Esophagus muscularis mucosa (tissue), 4 donors: ENCODE measurements at regions not wholly inside any gene's neighbourhood (a gene's known extent, or its start where the extent isn't known, plus 50 kb on each side); places are given as distances from the start of the nearest gene placed in this dataset.

Experiments used
- DNase-seq: peaks from one replicate; pipeline ENCODE4 v3.0.0-alpha.2; 2017; ENCODE audit errors: extremely low spot score
- H3K27ac ChIP-seq, 4 donors: fragments of 200-600 bp; sonication (generic); replicated peaks in 1 of 4; 1 replicate in 3 of 4; 2 replicates in 1 of 4; pipeline ENCODE4 v1.5.1; 2016 to 2019; ENCODE audit warnings: mild to moderate bottlenecking in 1 of 4
- H3K27me3 ChIP-seq, 4 donors: fragments of 200-600 bp; sonication (generic); one replicate each; pipeline versions ENCODE4 v1.5.1 to v1.6.0; 2016 to 2019
- H3K36me3 ChIP-seq, 4 donors: fragments of 200-600 bp; sonication (generic); one replicate each; pipeline ENCODE4 v1.5.1; 2016 to 2019
- H3K4me1 ChIP-seq, 4 donors: fragments of 200-600 bp; sonication (generic); one replicate each; pipeline ENCODE4 v1.5.1; 2016 to 2019
- H3K4me3 ChIP-seq, 4 donors: fragments of 200-600 bp; sonication (generic); 1 replicate in 2 of 4; 2 replicates in 2 of 4; pipeline ENCODE4 v1.5.1; 2016 to 2019; ENCODE audit warnings: mild to moderate bottlenecking in 4 of 4, moderate library complexity in 1 of 4
- H3K9me3 ChIP-seq, 4 donors: fragments of 200-600 bp; sonication (generic); 1 replicate in 3 of 4; 2 replicates in 1 of 4; pipeline ENCODE4 v1.5.1; 2016 to 2019
- CTCF ChIP-seq, 3 experiments: fragments of 200-600 bp in 2 of 3; fragments of 450-650 bp in 1 of 3; sonication (generic) in 2 of 3; IDR thresholded peaks; one replicate each; pipeline ENCODE4 v1.5.1; 2017 to 2019; ENCODE audit warnings: antibody characterized with exemption in 3 of 3, mild to moderate bottlenecking in 2 of 3, moderate library complexity in 1 of 3
- EP300 ChIP-seq: sonication (generic); formaldehyde crosslinking; IDR thresholded peaks from one replicate; pipeline ENCODE4 v1.6.1; 2017; ENCODE audit warnings: antibody characterized with exemption
- POLR2A ChIP-seq: fragments of 450-650 bp; IDR thresholded peaks from one replicate; pipeline ENCODE4 v1.6.1; 2017; ENCODE audit warnings: antibody characterized with exemption, moderate library complexity, mild to moderate bottlenecking, low read depth
- POLR2AphosphoS5 ChIP-seq, 2 donors: sonication (generic); formaldehyde crosslinking; IDR thresholded peaks; one replicate each; pipeline ENCODE4 v1.6.1; 2017; ENCODE audit warnings: antibody characterized with exemption in 2 of 2
- WGBS: methylation state at CpG from one replicate; pipeline ENCODE4 v1.1.5; 2018; 5-methylcytosine and 5-hydroxymethylcytosine counted together
- intact Hi-C: fragments of 100-400 bp; cut with DNase I; formaldehyde crosslinking; loops from one replicate; pipeline ENCODE4 v1.15.1; 2023

- no peak for DNase-seq
- H3K9me3 ChIP-seq, result no peaks in the 10 kb centered on the region
- WGBS, result 100% methylated on average over 1 of the region's 1 CpG
- intact Hi-C loops, result no loop called here
- TF ChIP-seq POLR2A (no peak), CTCF (IDR thresholded peaks at IDR 0.05) (no peak), POLR2AphosphoS5 (IDR thresholded peaks at IDR 0.05) (no peak), EP300 (no peak)
- H3K4me1 ChIP-seq, result no peaks in the 10 kb centered on the region
- no peak overlapping the region for H3K27ac ChIP-seq
- H3K36me3 ChIP-seq, result no peaks in the 10 kb centered on the region
- H3K4me3 ChIP-seq, result no peak overlapping the region
- peaks cover 0 to 40% (median 0%) of the 10 kb centered on the region in 4 donors for H3K27me3 ChIP-seq
Measured at GRCh38 chr5:50953290-50953689, 286.9 kb downstream of the PARP8 start.

DNA sequence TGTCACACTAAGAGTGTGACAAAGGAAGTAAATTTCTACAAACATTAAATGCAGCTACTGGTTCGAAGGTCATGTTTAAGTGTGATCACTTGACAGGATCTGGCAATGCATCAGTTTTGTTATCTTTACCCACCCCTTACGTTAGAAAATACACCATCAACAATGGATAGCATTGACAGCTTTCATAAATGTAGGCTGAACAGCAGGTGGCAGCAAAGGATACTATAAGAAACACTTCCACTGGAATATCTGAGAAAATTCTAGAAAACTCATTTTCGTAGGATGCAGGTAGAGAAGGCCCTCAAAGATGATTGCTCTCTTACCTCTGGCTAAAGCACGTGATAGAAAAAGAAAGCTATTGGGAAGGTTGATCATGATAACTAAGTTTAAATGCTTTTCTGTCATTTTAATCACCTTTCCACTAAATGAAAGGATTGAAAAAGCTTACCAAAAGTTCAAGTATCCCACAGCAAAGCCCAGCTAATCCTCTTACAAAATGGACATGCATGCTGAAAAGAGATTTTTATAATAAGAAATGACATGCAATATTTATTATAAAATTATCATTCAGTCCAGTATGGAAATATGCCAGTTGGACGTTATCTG is 292.5 kb downstream of the PARP8 start:
- Histone ChIP-seq H3K27me3 (peaks cover 0 to 88% (median 16%) of the 10 kb centered on the region in 4 donors), H3K9me3 (no peaks in the 10 kb centered on the region), H3K36me3 (no peaks in the 10 kb centered on the region), H3K4me3 (no peak overlapping the region), H3K27ac (no peak overlapping the region), H3K4me1 (peaks cover 10 to 14% (median 12%) of the 10 kb centered on the region in 4 donors)
- WGBS, result 39% methylated on average over 5 of the region's 5 CpGs
- intact Hi-C loops, result no loop called here
- TF ChIP-seq CTCF (IDR thresholded peaks at IDR 0.05) (peak in 2 of 3 experiments; percentile 50 to 55), POLR2AphosphoS5 (IDR thresholded peaks at IDR 0.05) (no peak)
- DNase-seq, result no peak

DNA sequence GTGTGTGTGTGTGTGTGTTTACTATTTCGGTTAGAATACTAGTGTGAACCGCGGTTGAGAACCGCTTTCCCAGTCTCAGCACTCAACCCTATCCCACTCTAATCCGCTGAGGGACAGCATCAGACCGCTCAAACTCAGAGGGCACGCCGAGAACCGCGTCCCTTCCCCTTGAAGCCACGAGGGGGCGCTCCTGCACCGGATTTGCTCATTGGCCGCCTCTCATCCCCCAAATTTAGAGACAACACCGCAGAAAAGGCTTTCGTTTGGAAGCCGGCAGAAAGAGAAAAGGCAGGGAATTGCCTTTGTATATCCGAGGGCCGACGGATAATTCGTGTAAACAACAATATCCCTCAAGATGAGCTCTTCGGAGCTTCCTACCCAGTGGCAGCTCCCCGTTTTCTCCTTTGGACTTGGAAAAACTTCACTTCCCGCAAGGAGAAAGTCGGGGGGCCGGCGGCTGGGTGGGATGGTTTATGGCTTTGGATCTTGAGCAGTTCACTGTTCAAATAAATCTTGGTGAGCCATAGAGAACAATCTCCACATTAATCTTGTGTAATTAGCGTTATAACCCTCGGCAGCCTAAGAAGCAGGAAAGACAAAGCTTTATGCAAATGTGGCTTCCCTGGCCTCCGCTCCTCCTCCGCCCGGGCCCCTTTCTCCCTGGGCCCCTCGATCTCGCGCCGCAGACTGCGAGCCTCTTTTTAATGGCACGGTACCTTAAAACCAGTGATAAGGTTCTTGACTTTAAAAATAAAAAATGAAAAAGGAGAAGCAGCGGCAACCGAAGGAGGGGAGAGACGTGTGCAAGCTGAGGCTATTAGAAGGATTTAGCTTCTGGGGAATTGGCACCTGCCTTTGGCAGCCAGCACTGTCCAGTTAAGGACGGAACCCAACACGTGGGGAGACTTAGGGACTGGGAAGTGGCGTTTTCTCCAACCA is 296.8 kb downstream of the PARP8 start:
- Histone ChIP-seq H3K36me3 (no peaks in the 10 kb centered on the region), H3K4me3 (peak overlapping the region; percentile 50 to 58 (median 52)), H3K4me1 (peaks cover 20 to 41% (median 35%) of the 10 kb centered on the region in 4 donors), H3K27ac (no peak overlapping the region), H3K27me3 (peaks cover 0 to 95% (median 57%) of the 10 kb centered on the region in 4 donors), H3K9me3 (no peaks in the 10 kb centered on the region)
- 3% methylated on average over 40 of the region's 44 CpGs for WGBS
- intact Hi-C loops, result loop anchor here (2.0 to 5.0 kb wide), 2 partner anchors 1044 to 1694 kb away; no protein-coding TSS in a partner anchor
- TF ChIP-seq CTCF (IDR thresholded peaks at IDR 0.05) (peak; percentile 74 to 90 (median 85)), POLR2A (no peak), POLR2AphosphoS5 (IDR thresholded peaks at IDR 0.05) (peak in 1 of 2 donors; percentile 36)
- no peak for DNase-seq

- Histone ChIP-seq H3K4me1 (peaks cover 30 to 51% (median 44%) of the 10 kb centered on the region in 4 donors), H3K4me3 (peak overlapping the region; percentile 50 to 58 (median 52))
- WGBS, result 8% methylated on average over 31 of the region's 33 CpGs
Measured at GRCh38 chr5:50963971-50964745, 297.7 kb downstream of the PARP8 start.

More at GRCh38 chr5:50963971-50964745, 297.7 kb downstream of the PARP8 start:
- no peak for DNase-seq
- Histone ChIP-seq H3K27me3 (peaks cover 0 to 97% (median 66%) of the 10 kb centered on the region in 4 donors), H3K36me3 (no peaks in the 10 kb centered on the region), H3K27ac (no peak overlapping the region), H3K9me3 (no peaks in the 10 kb centered on the region)
- TF ChIP-seq POLR2AphosphoS5 (IDR thresholded peaks at IDR 0.05) (no peak), EP300 (no peak), POLR2A (no peak), CTCF (IDR thresholded peaks at IDR 0.05) (no peak)
- intact Hi-C loops, result loop anchor here (2.0 to 5.0 kb wide), 2 partner anchors 1043 to 1693 kb away; no protein-coding TSS in a partner anchor
